AG09309 (cell line): ENCODE measurements at regions not wholly inside any gene's neighbourhood (a gene's known extent, or its start where the extent isn't known, plus 50 kb on each side); places are given as distances from the start of the nearest gene placed in this dataset.

Source experiments
- DNase-seq: peaks from one replicate; pipeline ENCODE4 v3.0.0-alpha.2; 2010; ENCODE audit warnings: low read depth
- H3K4me3 ChIP-seq: 2 replicates; pipeline ENCODE4 v1.5.1; 2011; ENCODE audit warnings: mild to moderate bottlenecking, low read depth, low read length, moderate library complexity; ENCODE audit not compliant: control insufficient read depth
- TF ChIP-seq, protein P1 (sequence below): IDR thresholded peaks from 2 replicates; pipeline ENCODE4 v1.5.1; 2011; ENCODE audit warnings: mild to moderate bottlenecking, low read depth, low read length, inconsistent platforms; ENCODE audit not compliant: insufficient read depth, control insufficient read depth; ENCODE audit errors: missing control alignments

- TF ChIP-seq, protein P1, sequence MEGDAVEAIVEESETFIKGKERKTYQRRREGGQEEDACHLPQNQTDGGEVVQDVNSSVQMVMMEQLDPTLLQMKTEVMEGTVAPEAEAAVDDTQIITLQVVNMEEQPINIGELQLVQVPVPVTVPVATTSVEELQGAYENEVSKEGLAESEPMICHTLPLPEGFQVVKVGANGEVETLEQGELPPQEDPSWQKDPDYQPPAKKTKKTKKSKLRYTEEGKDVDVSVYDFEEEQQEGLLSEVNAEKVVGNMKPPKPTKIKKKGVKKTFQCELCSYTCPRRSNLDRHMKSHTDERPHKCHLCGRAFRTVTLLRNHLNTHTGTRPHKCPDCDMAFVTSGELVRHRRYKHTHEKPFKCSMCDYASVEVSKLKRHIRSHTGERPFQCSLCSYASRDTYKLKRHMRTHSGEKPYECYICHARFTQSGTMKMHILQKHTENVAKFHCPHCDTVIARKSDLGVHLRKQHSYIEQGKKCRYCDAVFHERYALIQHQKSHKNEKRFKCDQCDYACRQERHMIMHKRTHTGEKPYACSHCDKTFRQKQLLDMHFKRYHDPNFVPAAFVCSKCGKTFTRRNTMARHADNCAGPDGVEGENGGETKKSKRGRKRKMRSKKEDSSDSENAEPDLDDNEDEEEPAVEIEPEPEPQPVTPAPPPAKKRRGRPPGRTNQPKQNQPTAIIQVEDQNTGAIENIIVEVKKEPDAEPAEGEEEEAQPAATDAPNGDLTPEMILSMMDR, result no peak
- H3K4me3 ChIP-seq, result no peak overlapping the region
- DNase-seq, result no peak
Observed at GRCh38 chr6:20279051-20279450, 66.8 kb upstream of the MBOAT1 start.

DNA sequence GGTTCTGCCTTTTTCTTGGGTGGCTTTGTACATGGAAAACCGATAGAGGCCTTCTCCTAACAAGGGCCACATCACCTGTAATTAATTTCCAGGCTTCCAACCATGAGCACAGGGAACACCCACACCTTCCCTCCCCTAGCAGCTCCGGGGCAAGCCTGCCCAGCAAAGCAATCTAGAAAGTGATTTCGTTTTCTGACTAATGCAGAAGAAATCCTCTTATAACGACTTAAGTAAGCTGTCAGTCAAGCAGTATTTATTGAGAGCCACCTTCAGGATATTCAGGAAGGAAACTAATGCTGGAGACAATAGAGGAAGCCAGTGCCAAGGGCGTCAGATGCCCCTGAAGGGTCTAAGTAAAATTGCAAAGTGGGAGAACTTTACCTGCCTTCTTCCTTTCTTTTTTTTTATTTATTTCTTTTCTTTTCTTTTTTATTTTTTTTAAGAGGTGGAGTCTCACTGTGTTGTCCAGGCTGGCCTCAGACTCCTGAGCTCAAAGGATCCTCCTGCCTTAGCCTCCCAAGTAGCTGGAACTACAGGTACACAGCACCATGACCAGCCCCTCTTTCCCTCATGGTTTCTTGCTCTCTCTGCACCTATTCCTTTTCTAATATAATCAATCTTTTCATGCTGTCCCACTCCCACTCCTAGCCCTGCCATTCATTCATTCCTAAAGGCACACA lies 67.5 kb upstream of the MBOAT1 start:
- TF ChIP-seq, protein P1, result no peak
- DNase-seq, result no peak

GRCh38 chr6:20280288-20280621 lies 68.0 kb upstream of the MBOAT1 start:
- no peak overlapping the region for H3K4me3 ChIP-seq
- DNase-seq, result no peak
- TF ChIP-seq, protein P1, result no peak

More for the DNA sequence above, 67.5 kb upstream of the MBOAT1 start:
- H3K4me3 ChIP-seq, result no peak overlapping the region

- DNase-seq, result no peak
- TF ChIP-seq, protein P1, result no peak
- no peak overlapping the region for H3K4me3 ChIP-seq
Observed at GRCh38 chr6:20284672-20285071, 72.4 kb upstream of the MBOAT1 start.

- no peak for DNase-seq
- TF ChIP-seq, protein P1, result no peak
Observed at GRCh38 chr6:20286968-20287565, 74.8 kb upstream of the MBOAT1 start.

DNA sequence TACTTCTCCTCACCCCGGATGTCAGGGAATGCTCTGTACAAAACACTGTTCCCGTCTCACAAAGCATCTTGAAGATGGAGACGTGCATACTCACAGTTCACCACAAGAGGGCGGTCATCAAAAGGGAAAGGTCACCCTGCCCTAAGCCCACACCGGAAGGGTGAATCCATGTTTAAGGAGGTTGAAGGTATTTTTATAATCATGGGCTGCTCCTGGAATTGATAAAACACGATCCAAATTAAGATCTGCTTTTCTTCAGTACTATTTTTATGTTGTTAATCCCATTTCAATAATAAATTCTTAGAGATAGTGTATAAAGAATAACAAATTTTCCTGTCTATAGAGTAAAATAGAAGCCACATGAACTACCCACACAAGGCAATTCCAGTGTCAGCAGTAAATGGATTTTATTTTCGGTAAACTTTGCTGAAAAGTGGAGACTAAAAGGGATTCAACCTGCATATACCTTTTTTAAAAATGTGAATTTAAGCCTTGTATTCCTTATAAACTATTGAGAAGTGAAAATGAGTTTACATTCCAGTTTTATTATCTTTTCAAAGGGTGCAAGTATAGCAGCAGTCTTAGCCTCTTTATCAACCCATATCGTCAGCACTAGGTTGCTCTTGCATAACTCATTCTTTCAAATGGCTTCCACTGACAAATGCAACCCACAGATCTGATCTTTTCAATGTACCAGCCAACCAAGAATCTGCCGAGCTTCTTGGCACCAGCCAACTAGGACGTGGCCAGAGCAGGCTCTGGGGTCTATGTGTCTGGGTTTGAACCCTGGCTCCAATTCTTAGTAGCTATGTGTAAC lies 79.7 kb upstream of the MBOAT1 start:
- no peak overlapping the region for H3K4me3 ChIP-seq

More at GRCh38 chr6:20286968-20287565, 74.8 kb upstream of the MBOAT1 start:
- no peak overlapping the region for H3K4me3 ChIP-seq

More for the DNA sequence above, 79.7 kb upstream of the MBOAT1 start:
- peak; percentile 45 for DNase-seq
- TF ChIP-seq, protein P1, result peak; percentile 87
